PC-9 (cell line): ENCODE measurements at regions not wholly inside any gene's neighbourhood (a gene's known extent, or its start where the extent isn't known, plus 50 kb on each side); places are given as distances from the start of the nearest gene placed in this dataset.

Experiments
- EZH2 ChIP-seq: fragments of 200-600 bp; sonication (generic); IDR thresholded peaks from 2 replicates; pipeline ENCODE4 v1.8.0; 2017; ENCODE audit warnings: antibody characterized with exemption, low read depth
- TF ChIP-seq, protein P1 (sequence below): fragments of 200-600 bp; sonication (generic); conservative IDR thresholded peaks from 2 replicates; pipeline ENCODE4 v1.6.1; 2017; ENCODE audit warnings: mixed run types, antibody characterized with exemption, mild to moderate bottlenecking, moderate library complexity

GRCh38 chr6:103047567-103047966, 1654.1 kb downstream of the GRIK2 start:
- TF ChIP-seq, protein P1, sequence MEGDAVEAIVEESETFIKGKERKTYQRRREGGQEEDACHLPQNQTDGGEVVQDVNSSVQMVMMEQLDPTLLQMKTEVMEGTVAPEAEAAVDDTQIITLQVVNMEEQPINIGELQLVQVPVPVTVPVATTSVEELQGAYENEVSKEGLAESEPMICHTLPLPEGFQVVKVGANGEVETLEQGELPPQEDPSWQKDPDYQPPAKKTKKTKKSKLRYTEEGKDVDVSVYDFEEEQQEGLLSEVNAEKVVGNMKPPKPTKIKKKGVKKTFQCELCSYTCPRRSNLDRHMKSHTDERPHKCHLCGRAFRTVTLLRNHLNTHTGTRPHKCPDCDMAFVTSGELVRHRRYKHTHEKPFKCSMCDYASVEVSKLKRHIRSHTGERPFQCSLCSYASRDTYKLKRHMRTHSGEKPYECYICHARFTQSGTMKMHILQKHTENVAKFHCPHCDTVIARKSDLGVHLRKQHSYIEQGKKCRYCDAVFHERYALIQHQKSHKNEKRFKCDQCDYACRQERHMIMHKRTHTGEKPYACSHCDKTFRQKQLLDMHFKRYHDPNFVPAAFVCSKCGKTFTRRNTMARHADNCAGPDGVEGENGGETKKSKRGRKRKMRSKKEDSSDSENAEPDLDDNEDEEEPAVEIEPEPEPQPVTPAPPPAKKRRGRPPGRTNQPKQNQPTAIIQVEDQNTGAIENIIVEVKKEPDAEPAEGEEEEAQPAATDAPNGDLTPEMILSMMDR, result no peak
- TF ChIP-seq EZH2, result no peak
